K562 (cell line): ENCODE measurements at regions not wholly inside any gene's neighbourhood (a gene's known extent, or its start where the extent isn't known, plus 50 kb on each side); places are given as distances from the start of the nearest gene placed in this dataset.

Experiments used
- ATAC-seq: fragments of 200-7000 bp; cut with Tn5 transposase; 3 replicates; pipeline ENCODE4 v1.9.1; 2020; ENCODE audit warnings: moderate library complexity
- BruUV-seq: library from RNA; stranded (reverse); fragments of 400-500 nt; replicated peaks from 2 replicates; lab custom pipeline; 2021; lab: Mats Ljungman, UMichigan
- CTCF ChIA-PET: fragments of 300-600 bp; formaldehyde crosslinking; extraction: SDS; loops from one replicate; lab custom pipeline; 2021; ENCODE audit warnings: low intra/inter-chr PET ratio; lab: Yijun Ruan, JAX
- POLR2A ChIA-PET: fragments of 300-600, 350-650 bp; sonication (Branson Sonifier 250); formaldehyde crosslinking; extraction: SDS; loops from one replicate; lab custom pipeline; 2021; ENCODE audit warnings: antibody characterized with exemption, inconsistent platforms; lab: Yijun Ruan, JAX
- DNase-seq, 4 experiments: peaks; one replicate each; pipeline versions ENCODE4 v3.0.0 to v3.0.0-alpha.2; 2011 to 2018; ENCODE audit warnings: low spot score in 3 of 4, mixed read lengths in 3 of 4; ENCODE audit errors: extremely low read depth in 1 of 4
- FAIRE-seq: peaks from 2 replicates; lab custom pipeline; 2011; peaks lifted over from hg19 to GRCh38; lab: Jason Lieb, UNC
- H2AFZ ChIP-seq: 2 replicates; pipeline ENCODE4 v1.6.0; 2011; ENCODE audit warnings: low read depth, low read length, control low read depth, inconsistent platforms
- H3K27ac ChIP-seq: fragments of 200-600 bp; 3 replicates; pipeline ENCODE4 v1.8.0; 2011; ENCODE audit warnings: low read depth, mild to moderate bottlenecking, control low read depth, inconsistent platforms, low read length, moderate library complexity, mixed read lengths; ENCODE audit errors: extremely low read depth
- H3K27me3 ChIP-seq, 2 experiments: fragments of 300-600 bp in 1 of 2; 2 replicates in 1 of 2; 3 replicates in 1 of 2; pipeline versions ENCODE4 v1.6.0 to v1.8.0; 2011; ENCODE audit warnings: inconsistent platforms in 2 of 2, low read length in 2 of 2, mild to moderate bottlenecking in 1 of 2, mixed read lengths in 1 of 2, moderate library complexity in 1 of 2; ENCODE audit not compliant: control insufficient read depth in 2 of 2, insufficient read depth in 2 of 2
- H3K36me3 ChIP-seq: fragments of 300-600 bp; 3 replicates; pipeline ENCODE4 v1.8.0; 2011; ENCODE audit warnings: mild to moderate bottlenecking, low read length, inconsistent platforms; ENCODE audit not compliant: control insufficient read depth, insufficient read depth
- H3K4me1 ChIP-seq, 2 experiments: fragments of 200-600 bp in 1 of 2; replicated peaks in 1 of 2; 2 replicates in 1 of 2; 3 replicates in 1 of 2; pipeline versions ENCODE4 v1.5.1 to v1.8.0; 2011; ENCODE audit warnings: inconsistent platforms in 2 of 2, low read length in 2 of 2, mild to moderate bottlenecking in 1 of 2, mixed read lengths in 1 of 2, moderate library complexity in 1 of 2; ENCODE audit not compliant: control insufficient read depth in 2 of 2, insufficient read depth in 2 of 2
- H3K4me2 ChIP-seq: 2 replicates; pipeline ENCODE4 v1.6.1; 2011; ENCODE audit warnings: low read length, control low read depth, inconsistent platforms, mixed read lengths; ENCODE audit not compliant: insufficient read depth
- H3K4me3 ChIP-seq: fragments of 200-600 bp; sonication (generic), shearing (Covaris generic); 2 replicates; pipeline ENCODE4 v1.5.1; 2016; ENCODE audit warnings: control low read depth, inconsistent platforms
- H3K79me2 ChIP-seq: fragments of 200-600 bp; 3 replicates; pipeline ENCODE4 v1.8.0; 2011; ENCODE audit warnings: low read length, inconsistent platforms; ENCODE audit not compliant: control insufficient read depth, insufficient read depth
- H3K9ac ChIP-seq, 2 experiments: 2 replicates each; pipeline versions ENCODE4 v1.6.0 to v1.6.1; 2011; ENCODE audit warnings: low read depth in 2 of 2, low read length in 2 of 2, control low read depth in 1 of 2, inconsistent platforms in 1 of 2, mild to moderate bottlenecking in 1 of 2, mixed read lengths in 1 of 2; ENCODE audit not compliant: insufficient read depth in 1 of 2
- H3K9me1 ChIP-seq: one replicate; pipeline ENCODE4 v1.6.0; 2011; ENCODE audit warnings: inconsistent platforms, mild to moderate bottlenecking, low read length, moderate library complexity; ENCODE audit not compliant: control insufficient read depth, insufficient read depth
- H3K9me3 ChIP-seq: replicated peaks from 2 replicates; pipeline ENCODE4 v1.5.1; 2011; ENCODE audit warnings: low read depth, low read length, inconsistent platforms; ENCODE audit not compliant: control insufficient read depth, insufficient read depth
- H4K20me1 ChIP-seq: replicated peaks from 2 replicates; pipeline ENCODE4 v1.6.1; 2011; ENCODE audit warnings: low read length, inconsistent platforms, mixed read lengths; ENCODE audit not compliant: control insufficient read depth, insufficient read depth
- HMG20A ChIP-seq: fragments of 450-650 bp; formaldehyde crosslinking; conservative IDR thresholded peaks from 2 replicates; pipeline ENCODE4 v1.4.0; 2020; ENCODE audit warnings: mild to moderate bottlenecking, mixed read lengths
- MNT ChIP-seq, 2 experiments: fragments of 450-650 bp; conservative IDR thresholded peaks; 2 replicates each; pipeline ENCODE4 v1.6.1; 2017; ENCODE audit warnings: mild to moderate bottlenecking in 2 of 2, moderate library complexity in 2 of 2
- WGBS: fragments of 100-300 bp; shearing (Covaris generic); methylation state at CpG from one replicate; pipeline ENCODE4 v1.1.6; 2016; ENCODE audit warnings: low coverage, mixed read lengths; ENCODE audit not compliant: insufficient coverage; ENCODE audit errors: missing lambda C conversion rate; 5-methylcytosine and 5-hydroxymethylcytosine counted together
- in situ Hi-C: fragments of 300-500 bp; cut with MboI; formaldehyde crosslinking; loops from 4 replicates; pipeline ENCODE4 v1.15.0; 2018; ENCODE audit warnings: inconsistent platforms, mixed read lengths
- intact Hi-C: fragments of 100-400 bp; cut with micrococcal nuclease; formaldehyde crosslinking; loops from 2 replicates; pipeline ENCODE4 v1.14.2; 2022

- POLR2A ChIA-PET: no interaction called here
- BruUV-seq: no TSS peak
- no peaks in the 10 kb centered on the region for H3K9me1 ChIP-seq
Observed at GRCh38 chr7:68399991-68400590, 1198.2 kb upstream of the AUTS2 start.

More at GRCh38 chr7:68399991-68400590, 1198.2 kb upstream of the AUTS2 start:
- no peak for ATAC-seq
- DNase-seq: no peak
- FAIRE-seq: no peak
- TF ChIP-seq MNT (conservative IDR thresholded peaks at IDR 0.05): no peak
- TF ChIP-seq HMG20A (CRISPR knock-in tag): no peak
- Histone ChIP-seq H4K20me1 (no peaks in the 10 kb centered on the region), H3K4me2 (no peak overlapping the region), H3K9me3 (no peaks in the 10 kb centered on the region), H3K4me1 (no peaks in the 10 kb centered on the region), H3K79me2 (no peaks in the 10 kb centered on the region), H3K36me3 (no peaks in the 10 kb centered on the region), H3K27ac (no peak overlapping the region), H2AFZ (no peak overlapping the region), H3K4me3 (no peak overlapping the region), H3K27me3 (no peaks in the 10 kb centered on the region), H3K9ac (no peak overlapping the region)
- in situ Hi-C loops (no loop called here), intact Hi-C loops (no loop called here)
- 0% methylated on average over 6 of the region's 6 CpGs for WGBS
- CTCF ChIA-PET: no interaction called here
